ENCODE measurements at regions not wholly inside any gene's neighbourhood (a gene's known extent, or its start where the extent isn't known, plus 50 kb on each side); places are given as distances from the start of the nearest gene placed in this dataset.
A peak's percentile ranks its signal among the peaks of the same experiment; 100 is the strongest.
"Not testable (repeated sequence)": the region's sequence is repeated elsewhere in the genome, so short reads cannot be mapped to it uniquely, and the experiment has no call there.

DNA sequence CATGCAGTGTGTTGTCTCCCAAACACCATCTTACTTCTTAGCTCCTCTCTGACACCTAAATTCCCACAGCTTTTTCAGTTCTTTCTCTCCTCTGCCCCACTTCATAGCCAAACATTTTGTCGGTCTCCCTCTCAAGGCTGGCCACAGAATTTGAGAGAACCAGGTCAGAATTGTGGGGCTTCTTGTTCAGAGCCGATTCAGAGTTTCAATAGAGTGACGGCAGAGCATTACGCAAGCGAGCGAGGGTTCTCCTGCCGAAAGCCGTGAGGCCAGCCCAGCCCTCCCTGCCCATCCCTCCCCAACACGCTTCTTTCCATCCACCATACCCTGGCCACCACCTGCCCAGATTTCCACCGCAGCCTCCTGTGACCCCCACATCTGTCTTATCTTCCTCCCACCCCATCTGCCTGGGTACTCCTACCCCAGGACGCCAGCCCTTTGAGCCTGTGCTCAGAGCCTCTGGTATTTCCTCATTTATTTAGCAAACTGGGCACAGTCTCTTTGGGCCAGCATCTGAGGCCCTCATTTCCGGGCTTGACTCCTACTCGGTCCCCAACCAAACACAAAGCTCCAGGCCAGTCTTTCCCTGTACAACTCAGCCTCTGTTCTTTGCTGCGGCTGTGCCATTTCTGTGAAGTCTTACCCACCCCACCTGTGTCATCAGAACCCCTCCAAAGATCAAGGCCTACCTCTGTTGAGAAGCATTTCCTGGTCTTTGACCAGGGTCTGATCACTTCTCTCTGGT is 70.0 kb upstream of the MAP4K4 start:
- H3K4me3 ChIP-seq (ENCODE audit: low read depth, low read length) = no peak overlapping the region
- DNase-seq (ENCODE audit: low read depth) = no peak
- TF ChIP-seq, protein P1, sequence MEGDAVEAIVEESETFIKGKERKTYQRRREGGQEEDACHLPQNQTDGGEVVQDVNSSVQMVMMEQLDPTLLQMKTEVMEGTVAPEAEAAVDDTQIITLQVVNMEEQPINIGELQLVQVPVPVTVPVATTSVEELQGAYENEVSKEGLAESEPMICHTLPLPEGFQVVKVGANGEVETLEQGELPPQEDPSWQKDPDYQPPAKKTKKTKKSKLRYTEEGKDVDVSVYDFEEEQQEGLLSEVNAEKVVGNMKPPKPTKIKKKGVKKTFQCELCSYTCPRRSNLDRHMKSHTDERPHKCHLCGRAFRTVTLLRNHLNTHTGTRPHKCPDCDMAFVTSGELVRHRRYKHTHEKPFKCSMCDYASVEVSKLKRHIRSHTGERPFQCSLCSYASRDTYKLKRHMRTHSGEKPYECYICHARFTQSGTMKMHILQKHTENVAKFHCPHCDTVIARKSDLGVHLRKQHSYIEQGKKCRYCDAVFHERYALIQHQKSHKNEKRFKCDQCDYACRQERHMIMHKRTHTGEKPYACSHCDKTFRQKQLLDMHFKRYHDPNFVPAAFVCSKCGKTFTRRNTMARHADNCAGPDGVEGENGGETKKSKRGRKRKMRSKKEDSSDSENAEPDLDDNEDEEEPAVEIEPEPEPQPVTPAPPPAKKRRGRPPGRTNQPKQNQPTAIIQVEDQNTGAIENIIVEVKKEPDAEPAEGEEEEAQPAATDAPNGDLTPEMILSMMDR (conservative IDR thresholded peaks at IDR 0.05; ENCODE audit: low read depth, low read length) = no peak

DNA sequence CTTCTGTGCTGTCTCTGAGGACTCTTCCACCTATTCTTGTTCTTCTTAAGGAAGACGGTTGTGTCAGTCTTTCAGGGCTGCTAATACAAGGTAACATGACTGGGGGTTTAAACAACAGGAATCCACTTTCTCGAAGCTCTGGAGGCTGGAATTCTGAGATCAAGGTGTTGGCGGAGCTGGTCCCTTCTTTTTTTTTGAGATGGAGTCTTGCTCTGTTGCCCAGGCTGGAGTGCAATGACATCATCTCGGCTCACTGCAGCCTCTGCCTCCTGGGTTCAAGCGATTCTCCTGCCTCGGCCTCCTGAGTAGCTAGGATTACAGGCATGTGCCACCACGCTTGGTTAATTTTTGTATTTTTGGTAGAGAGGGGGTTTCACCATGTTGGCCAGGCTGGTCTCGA is 71.7 kb upstream of the MAP4K4 start:
- not testable (repeated sequence) for H3K4me3 ChIP-seq (ENCODE audit: low read depth, low read length); DNase-seq (ENCODE audit: low read depth)

DNA sequence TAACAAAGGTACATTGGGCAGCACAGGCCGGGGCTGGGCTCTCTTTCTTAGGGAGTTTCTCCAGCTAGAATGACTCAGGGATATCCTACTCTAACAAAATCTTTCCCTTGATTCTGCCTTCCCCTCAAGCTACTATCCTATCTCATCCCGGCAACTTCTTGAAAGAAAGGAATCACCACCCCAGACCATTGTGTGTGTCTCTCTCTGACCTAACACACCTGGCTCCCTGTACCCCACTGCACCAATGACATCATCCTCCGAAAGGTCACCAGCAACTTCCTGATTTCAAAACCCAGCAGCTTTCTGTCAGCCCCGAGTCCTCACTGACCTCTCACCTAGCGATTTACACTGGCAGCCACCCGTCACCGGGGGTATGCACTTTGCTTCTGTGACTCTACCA is 72.1 kb upstream of the MAP4K4 start:
- DNase-seq (ENCODE audit: low read depth) = no peak
- no peak overlapping the region for H3K4me3 ChIP-seq (ENCODE audit: low read depth, low read length)
- TF ChIP-seq, protein P1 (conservative IDR thresholded peaks at IDR 0.05; ENCODE audit: low read depth, low read length) = no peak

DNA sequence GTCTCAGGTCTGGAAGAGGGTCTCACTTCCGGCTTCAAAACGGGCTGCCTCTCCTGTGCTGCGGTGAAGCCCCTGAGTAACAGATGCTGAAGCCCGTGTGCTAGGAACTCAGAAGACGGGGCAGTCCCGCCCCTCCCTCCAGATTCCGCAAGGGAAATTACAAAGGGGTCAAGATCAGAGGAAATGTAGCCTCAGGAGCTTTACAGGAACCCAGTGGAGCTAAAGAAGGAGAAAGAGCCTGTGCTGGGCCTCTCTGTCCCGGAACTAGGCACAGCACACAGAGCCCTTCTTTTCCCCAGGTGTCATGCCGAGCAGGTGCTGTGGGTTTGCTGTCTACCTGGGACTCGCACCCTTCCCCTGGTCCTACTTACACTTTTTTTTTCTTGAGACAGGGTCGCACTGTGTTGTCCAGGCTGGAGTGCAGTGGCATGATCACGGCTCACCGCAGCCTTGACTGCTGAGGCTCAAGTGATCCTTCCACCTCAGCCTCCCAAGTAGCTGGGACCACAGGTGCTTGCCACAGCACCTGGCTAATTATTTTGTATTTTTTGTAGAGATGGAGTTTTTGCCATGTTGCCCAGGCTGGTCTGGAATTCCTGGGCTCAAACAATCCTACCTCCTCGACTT is 72.7 kb upstream of the MAP4K4 start:
- no peak overlapping the region for H3K4me3 ChIP-seq (ENCODE audit: low read depth, low read length)
- TF ChIP-seq, protein P1 (conservative IDR thresholded peaks at IDR 0.05; ENCODE audit: low read depth, low read length) = no peak

DNA sequence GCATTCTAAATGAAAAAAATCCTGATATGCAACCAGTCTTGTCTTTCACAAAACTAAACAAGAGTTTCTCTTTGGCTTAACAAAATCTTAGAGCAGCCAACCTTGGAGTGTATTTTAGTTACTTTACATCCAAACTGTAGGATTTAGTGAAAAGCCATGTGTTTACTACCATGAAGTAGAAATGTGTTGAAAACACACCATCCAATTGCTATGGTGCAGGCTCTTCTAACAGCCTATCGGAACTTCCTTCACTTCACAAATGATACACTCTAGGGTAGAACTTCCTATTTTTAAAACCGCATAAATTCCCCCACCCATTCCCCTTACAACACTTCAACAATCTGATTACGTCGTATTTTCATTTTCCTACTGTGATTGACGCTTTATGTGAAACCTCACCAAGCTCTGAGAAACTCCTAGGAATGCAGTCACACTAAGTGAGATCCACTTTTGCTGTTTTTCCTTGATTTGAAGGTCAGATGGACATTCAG is 74.4 kb upstream of the MAP4K4 start:
- no peak for DNase-seq (ENCODE audit: low read depth)
- TF ChIP-seq, protein P1 (conservative IDR thresholded peaks at IDR 0.05; ENCODE audit: low read depth, low read length) = no peak
- H3K4me3 ChIP-seq (ENCODE audit: low read depth, low read length) = no peak overlapping the region

More for the DNA sequence above, 72.7 kb upstream of the MAP4K4 start:
- DNase-seq (ENCODE audit: low read depth) = no peak

DNA sequence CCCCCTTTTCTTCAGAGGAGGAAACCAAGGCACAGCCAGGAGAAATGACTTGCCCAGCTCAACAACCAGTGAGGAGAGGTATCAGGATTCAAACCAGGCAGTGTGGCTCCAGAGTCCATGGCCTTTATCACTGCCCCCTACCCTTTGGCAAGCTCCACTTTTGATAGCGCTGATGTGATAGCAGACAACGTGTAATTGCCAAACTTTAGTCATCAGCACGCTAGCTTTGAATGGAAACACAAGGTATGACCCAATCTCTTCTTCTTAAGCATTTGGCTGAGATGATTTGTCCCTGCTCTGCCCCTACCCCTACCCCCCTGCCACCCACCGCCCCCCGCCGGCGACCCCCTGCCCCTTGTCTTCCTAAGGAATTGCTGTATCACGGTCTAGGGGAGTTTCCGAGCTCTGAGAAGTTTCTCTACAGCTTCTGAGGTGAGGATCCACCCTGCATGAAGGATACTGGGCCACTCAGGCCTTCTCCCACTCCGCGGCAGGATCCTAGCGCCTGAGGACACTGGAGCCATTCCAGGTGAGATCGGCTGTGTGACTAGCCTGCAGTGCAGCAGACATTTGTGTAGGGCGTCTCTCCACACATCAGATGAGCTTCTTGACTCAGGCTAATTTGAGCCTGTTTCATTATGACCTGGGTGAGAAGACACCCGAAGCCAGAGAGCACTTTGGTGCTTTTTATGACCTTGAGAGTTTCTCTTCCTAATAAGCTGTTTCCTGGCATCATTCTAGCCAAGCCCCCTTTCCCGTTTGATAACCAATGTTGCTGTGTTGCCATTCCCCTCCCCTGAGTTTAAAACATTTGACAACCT is 75.1 kb upstream of the MAP4K4 start:
- TF ChIP-seq, protein P1 (conservative IDR thresholded peaks at IDR 0.05; ENCODE audit: low read depth, low read length) = no peak
- DNase-seq (ENCODE audit: low read depth) = no peak
- no peak overlapping the region for H3K4me3 ChIP-seq (ENCODE audit: low read depth, low read length)

DNA sequence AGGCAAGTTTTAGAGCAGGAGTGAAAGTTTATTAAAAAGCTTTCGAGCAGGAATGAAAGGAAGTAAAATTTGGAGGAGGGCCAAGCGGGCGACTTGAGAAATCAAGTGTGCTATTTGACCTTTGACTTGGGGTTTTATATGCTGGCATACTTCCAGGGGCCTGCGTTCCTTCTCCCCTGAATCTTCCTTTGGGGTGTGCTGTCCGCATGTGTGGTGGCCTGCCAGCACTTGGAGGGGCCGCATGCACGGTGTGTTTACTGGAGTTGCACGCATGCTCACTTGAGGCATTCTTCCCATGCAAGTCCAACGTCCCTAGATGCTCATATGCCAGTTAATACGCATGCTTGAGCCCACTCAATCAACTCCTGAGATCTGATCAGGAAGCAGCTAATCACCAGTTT is 78.3 kb upstream of the MAP4K4 start:
- TF ChIP-seq, protein P1 (conservative IDR thresholded peaks at IDR 0.05; ENCODE audit: low read depth, low read length) = no peak
- H3K4me3 ChIP-seq (ENCODE audit: low read depth, low read length) = no peak overlapping the region
- peak; percentile 62 for DNase-seq (ENCODE audit: low read depth)
